ENCODE measurements at regions not wholly inside any gene's neighbourhood (a gene's known extent, or its start where the extent isn't known, plus 50 kb on each side); places are given as distances from the start of the nearest gene placed in this dataset.

DNA sequence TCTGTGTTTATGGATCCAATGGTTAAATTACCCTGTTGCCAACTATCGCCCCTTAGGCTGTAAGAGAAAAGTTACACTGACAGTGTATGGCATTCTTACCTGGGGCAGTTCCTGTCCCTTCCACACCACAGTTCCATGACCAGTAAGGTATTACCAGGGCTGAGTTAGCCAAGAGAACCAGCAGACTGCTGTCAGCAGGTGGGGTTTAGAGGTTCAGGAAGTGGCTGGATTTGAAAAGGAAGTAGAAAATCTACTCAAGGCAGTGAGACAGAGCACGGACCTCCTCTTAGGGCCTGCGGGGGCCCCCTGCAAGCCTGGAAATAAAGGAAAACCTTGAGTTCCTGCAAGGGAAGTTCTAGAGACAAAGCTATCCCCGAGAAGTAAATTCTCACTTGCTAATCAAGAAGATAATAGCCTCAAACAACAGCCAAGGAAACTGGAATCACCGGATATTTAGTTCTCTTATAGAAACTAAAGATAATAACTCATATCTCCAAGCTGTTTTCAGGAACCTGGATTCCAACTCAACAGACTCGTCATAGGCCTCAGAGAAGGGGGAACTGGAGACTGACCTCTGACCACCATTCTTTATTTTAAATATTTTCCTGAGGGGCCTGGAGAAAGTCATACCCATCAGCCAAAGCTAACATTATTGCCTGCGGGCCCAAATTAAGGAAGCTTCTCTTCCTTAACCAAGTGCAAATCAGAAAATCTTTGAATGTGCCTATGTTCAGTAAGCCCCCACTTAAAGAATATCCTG lies 161.7 kb downstream of the ANXA2 start:
- TF ChIP-seq, protein P1, sequence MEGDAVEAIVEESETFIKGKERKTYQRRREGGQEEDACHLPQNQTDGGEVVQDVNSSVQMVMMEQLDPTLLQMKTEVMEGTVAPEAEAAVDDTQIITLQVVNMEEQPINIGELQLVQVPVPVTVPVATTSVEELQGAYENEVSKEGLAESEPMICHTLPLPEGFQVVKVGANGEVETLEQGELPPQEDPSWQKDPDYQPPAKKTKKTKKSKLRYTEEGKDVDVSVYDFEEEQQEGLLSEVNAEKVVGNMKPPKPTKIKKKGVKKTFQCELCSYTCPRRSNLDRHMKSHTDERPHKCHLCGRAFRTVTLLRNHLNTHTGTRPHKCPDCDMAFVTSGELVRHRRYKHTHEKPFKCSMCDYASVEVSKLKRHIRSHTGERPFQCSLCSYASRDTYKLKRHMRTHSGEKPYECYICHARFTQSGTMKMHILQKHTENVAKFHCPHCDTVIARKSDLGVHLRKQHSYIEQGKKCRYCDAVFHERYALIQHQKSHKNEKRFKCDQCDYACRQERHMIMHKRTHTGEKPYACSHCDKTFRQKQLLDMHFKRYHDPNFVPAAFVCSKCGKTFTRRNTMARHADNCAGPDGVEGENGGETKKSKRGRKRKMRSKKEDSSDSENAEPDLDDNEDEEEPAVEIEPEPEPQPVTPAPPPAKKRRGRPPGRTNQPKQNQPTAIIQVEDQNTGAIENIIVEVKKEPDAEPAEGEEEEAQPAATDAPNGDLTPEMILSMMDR (conservative IDR thresholded peaks at IDR 0.05 in 1 of 2, IDR thresholded peaks at IDR 0.05 in 1 of 2; ENCODE audit: low read depth in 1 of 2, low read length in 2 of 2), result no peak
- TF ChIP-seq EZH2 (IDR thresholded peaks at IDR 0.05; ENCODE audit: low read length, missing control alignments), result no peak

Measured in fibroblast of lung (primary cell).